Fibroblast of the aortic adventitia (primary cell): ENCODE measurements at regions not wholly inside any gene's neighbourhood (a gene's known extent, or its start where the extent isn't known, plus 50 kb on each side); places are given as distances from the start of the nearest gene placed in this dataset.

Experiments
- DNase-seq: peaks from one replicate; pipeline ENCODE4 v3.0.0-alpha.2; 2010; ENCODE audit warnings: low read depth
- H3K4me3 ChIP-seq: 2 replicates; pipeline ENCODE4 v1.5.1; 2011; ENCODE audit warnings: low read depth, mild to moderate bottlenecking, control low read depth, low read length, moderate library complexity
- TF ChIP-seq, protein P1 (sequence below): IDR thresholded peaks from 2 replicates; pipeline ENCODE4 v1.5.1; 2011; ENCODE audit warnings: mild to moderate bottlenecking, low read length, control low read depth, inconsistent platforms; ENCODE audit not compliant: insufficient read depth

GRCh38 chr20:39553120-39553519 is 591.0 kb downstream of the DHX35 start:
- DNase-seq = no peak
- TF ChIP-seq, protein P1, sequence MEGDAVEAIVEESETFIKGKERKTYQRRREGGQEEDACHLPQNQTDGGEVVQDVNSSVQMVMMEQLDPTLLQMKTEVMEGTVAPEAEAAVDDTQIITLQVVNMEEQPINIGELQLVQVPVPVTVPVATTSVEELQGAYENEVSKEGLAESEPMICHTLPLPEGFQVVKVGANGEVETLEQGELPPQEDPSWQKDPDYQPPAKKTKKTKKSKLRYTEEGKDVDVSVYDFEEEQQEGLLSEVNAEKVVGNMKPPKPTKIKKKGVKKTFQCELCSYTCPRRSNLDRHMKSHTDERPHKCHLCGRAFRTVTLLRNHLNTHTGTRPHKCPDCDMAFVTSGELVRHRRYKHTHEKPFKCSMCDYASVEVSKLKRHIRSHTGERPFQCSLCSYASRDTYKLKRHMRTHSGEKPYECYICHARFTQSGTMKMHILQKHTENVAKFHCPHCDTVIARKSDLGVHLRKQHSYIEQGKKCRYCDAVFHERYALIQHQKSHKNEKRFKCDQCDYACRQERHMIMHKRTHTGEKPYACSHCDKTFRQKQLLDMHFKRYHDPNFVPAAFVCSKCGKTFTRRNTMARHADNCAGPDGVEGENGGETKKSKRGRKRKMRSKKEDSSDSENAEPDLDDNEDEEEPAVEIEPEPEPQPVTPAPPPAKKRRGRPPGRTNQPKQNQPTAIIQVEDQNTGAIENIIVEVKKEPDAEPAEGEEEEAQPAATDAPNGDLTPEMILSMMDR = no peak

GRCh38 chr20:39549733-39550132 is 587.6 kb downstream of the DHX35 start:
- TF ChIP-seq, protein P1 = no peak
- no peak for DNase-seq
- no peak overlapping the region for H3K4me3 ChIP-seq

More at GRCh38 chr20:39553120-39553519, 591.0 kb downstream of the DHX35 start:
- H3K4me3 ChIP-seq = no peak overlapping the region

DNA sequence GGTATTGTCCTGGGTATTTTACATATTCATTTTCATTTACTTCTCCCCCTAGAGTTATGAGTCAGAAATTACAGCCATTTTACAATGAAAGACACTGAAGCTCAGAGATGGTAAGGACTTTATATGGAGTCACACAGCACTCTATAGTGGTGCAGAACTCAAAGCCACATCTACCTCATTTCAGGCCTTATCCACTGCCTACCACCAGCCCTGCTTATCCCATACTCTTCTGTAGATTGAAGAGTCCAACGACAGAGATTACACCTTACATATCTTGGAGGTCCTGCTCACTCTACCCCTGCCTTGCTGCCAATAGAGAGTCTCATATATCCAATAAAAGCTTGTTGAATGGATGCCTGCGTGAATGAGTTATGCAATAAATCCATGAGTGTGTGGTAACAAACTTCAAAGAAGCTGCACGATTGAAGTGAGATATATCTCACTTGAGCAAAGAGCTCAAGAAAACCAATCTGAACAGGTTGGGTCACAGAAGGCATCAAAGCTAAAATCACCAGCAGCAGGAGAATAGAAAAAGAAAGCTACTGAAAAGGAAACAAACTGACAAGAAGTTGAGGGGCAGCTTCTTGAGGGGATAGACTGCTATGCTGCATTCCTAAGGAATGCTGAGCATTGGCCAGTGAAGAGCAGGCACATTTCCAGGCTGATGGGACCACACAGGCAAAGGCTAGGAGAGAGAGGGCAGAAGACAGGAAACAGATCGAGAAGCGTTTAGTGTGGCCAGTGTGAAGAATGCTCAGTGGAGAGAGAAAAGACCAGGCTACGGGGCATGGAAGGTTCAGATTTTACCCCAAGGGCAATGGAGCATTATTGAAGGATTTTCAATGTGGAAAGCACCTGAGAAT is 585.6 kb downstream of the DHX35 start:
- TF ChIP-seq, protein P1 = no peak
- no peak for DNase-seq
- H3K4me3 ChIP-seq = no peak overlapping the region

DNA sequence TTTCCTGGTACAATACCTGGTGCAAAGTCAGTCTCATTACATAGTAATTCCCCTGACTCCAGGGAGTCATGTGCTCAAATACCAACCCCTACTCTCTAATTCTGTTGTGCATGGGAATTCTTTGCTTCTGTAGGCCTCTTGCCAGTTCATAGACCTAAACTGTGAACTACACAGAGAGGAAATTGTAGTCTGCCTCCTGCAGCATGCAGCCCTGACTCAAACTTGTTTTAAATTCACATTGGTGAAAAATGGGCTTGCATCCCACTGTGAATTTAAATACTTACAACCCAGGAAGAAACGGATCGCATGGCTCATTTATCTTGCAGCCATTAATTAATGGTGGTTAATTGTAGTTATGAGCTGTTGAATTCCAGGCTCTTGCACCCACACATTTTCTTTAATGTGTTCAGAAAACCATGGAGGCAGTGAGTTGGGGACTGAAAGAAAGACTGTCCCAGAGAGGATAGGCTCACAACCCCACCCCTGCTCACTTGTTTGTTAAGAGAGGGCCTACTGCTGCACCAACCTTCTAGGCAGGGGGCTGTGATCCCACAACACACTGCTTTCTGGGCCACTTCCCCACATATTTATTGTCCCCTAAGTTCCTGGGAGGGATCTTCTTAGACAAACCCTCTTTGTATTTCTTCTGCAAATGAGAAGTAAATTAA is 579.1 kb downstream of the DHX35 start:
- no peak overlapping the region for H3K4me3 ChIP-seq
- TF ChIP-seq, protein P1 = no peak
- no peak for DNase-seq

GRCh38 chr20:39538317-39538716 is 576.2 kb downstream of the DHX35 start:
- TF ChIP-seq, protein P1 = no peak
- no peak overlapping the region for H3K4me3 ChIP-seq
- DNase-seq = no peak

GRCh38 chr20:39535301-39535700 is 573.2 kb downstream of the DHX35 start:
- TF ChIP-seq, protein P1 = no peak
- no peak overlapping the region for H3K4me3 ChIP-seq
- no peak for DNase-seq
